Endodermal cell (in vitro differentiated cells): ENCODE measurements at regions not wholly inside any gene's neighbourhood (a gene's known extent, or its start where the extent isn't known, plus 50 kb on each side); places are given as distances from the start of the nearest gene placed in this dataset.

Source experiments
- DNase-seq: peaks from one replicate; pipeline ENCODE4 v3.0.0-alpha.2; 2017
- H3K27ac ChIP-seq: 2 replicates; pipeline ENCODE4 v1.5.1; 2013; ENCODE audit warnings: mild to moderate bottlenecking, low read depth, low read length, moderate library complexity
- H3K27me3 ChIP-seq: 2 replicates; pipeline ENCODE4 v1.6.1; 2013; ENCODE audit warnings: mild to moderate bottlenecking, low read length, moderate library complexity; ENCODE audit not compliant: insufficient read depth, control insufficient read depth, poor library complexity, severe bottlenecking
- H3K36me3 ChIP-seq: 2 replicates; pipeline ENCODE4 v1.7.0; 2013; ENCODE audit warnings: mild to moderate bottlenecking, low read length, moderate library complexity; ENCODE audit not compliant: control insufficient read depth, insufficient read depth
- H3K4me1 ChIP-seq: one replicate; pipeline ENCODE4 v1.7.0; 2013; ENCODE audit warnings: low read length; ENCODE audit not compliant: control insufficient read depth, insufficient read depth
- H3K4me3 ChIP-seq: 2 replicates; pipeline ENCODE4 v1.5.1; 2013; ENCODE audit warnings: mild to moderate bottlenecking, low read length, moderate library complexity
- H3K9ac ChIP-seq: 2 replicates; pipeline ENCODE4 v1.6.1; 2013; ENCODE audit warnings: mild to moderate bottlenecking, low read length, moderate library complexity; ENCODE audit not compliant: poor library complexity, severe bottlenecking; ENCODE audit errors: extremely low read depth
- H3K9me3 ChIP-seq: 2 replicates; pipeline ENCODE4 v1.6.1; 2013; ENCODE audit warnings: mild to moderate bottlenecking, low read length, moderate library complexity; ENCODE audit not compliant: control insufficient read depth
- H3K27ac Mint-ChIP-seq: 2 replicates; pipeline ENCODE4 v1.8.0; 2020; ENCODE audit warnings: mixed read lengths
- H3K27me3 Mint-ChIP-seq: 2 replicates; pipeline ENCODE4 v1.8.0; 2021; ENCODE audit warnings: mild to moderate bottlenecking, mixed read lengths; ENCODE audit not compliant: insufficient read depth
- H3K36me3 Mint-ChIP-seq: 2 replicates; pipeline ENCODE4 v1.8.0; 2020; ENCODE audit warnings: low read depth, mixed read lengths
- H3K4me1 Mint-ChIP-seq: 2 replicates; pipeline ENCODE4 v1.8.0; 2020; ENCODE audit warnings: mixed read lengths
- H3K4me3 Mint-ChIP-seq: 2 replicates; pipeline ENCODE4 v1.8.0; 2020; ENCODE audit warnings: mild to moderate bottlenecking, moderate library complexity, mixed read lengths
- H3K9me3 Mint-ChIP-seq: 2 replicates; pipeline ENCODE4 v1.8.0; 2020; ENCODE audit warnings: mild to moderate bottlenecking, mixed read lengths
- CTCF ChIP-seq: fragments of 200-600 bp; sonication (generic); conservative IDR thresholded peaks from 2 replicates; pipeline ENCODE4 v1.5.0; 2021; ENCODE audit warnings: antibody characterized with exemption, mild to moderate bottlenecking
- WGBS, 2 experiments: methylation state at CpG; one replicate each; pipeline versions ENCODE4 v1.1.5 to v1.1.7; 2013; ENCODE audit warnings: missing lambda C conversion rate in 2 of 2, mixed read lengths in 1 of 2; ENCODE audit not compliant: insufficient coverage in 1 of 2, insufficient read length in 1 of 2; 5-methylcytosine and 5-hydroxymethylcytosine counted together

- H3K27ac ChIP-seq = no peak overlapping the region
- no peaks in the 10 kb centered on the region for H3K4me1 Mint-ChIP-seq
- H3K4me3 ChIP-seq = no peak overlapping the region
- 98% methylated on average over 2 of the region's 2 CpGs; no CpG with 5 or more reads in 1 of the 2 experiments for WGBS, 2 experiments
- no peak for DNase-seq
- no peak overlapping the region for H3K9ac ChIP-seq
- no peaks in the 10 kb centered on the region for H3K9me3 ChIP-seq
- no peaks in the 10 kb centered on the region for H3K36me3 ChIP-seq
- no peaks in the 10 kb centered on the region for H3K4me1 ChIP-seq
- H3K27me3 Mint-ChIP-seq = no peaks in the 10 kb centered on the region
- no peaks in the 10 kb centered on the region for H3K36me3 Mint-ChIP-seq
- H3K27me3 ChIP-seq = no peaks in the 10 kb centered on the region
- H3K9me3 Mint-ChIP-seq = no peaks in the 10 kb centered on the region
- no peak overlapping the region for H3K27ac Mint-ChIP-seq
- no peak overlapping the region for H3K4me3 Mint-ChIP-seq
- TF ChIP-seq CTCF = no peak
Observed at GRCh38 chr1:239655023-239655422, 268.7 kb downstream of the CHRM3 start.

- Histone ChIP-seq H3K9ac (no peak overlapping the region), H3K4me3 (no peak overlapping the region), H3K4me1 (no peaks in the 10 kb centered on the region), H3K27me3 (no peaks in the 10 kb centered on the region), H3K36me3 (no peaks in the 10 kb centered on the region), H3K27ac (no peak overlapping the region), H3K9me3 (no peaks in the 10 kb centered on the region)
- no peaks in the 10 kb centered on the region for H3K36me3 Mint-ChIP-seq
- H3K4me1 Mint-ChIP-seq = no peaks in the 10 kb centered on the region
- H3K4me3 Mint-ChIP-seq = no peak overlapping the region
- TF ChIP-seq CTCF = no peak
- 88 to 97% methylated on average over 1 to 2 of the region's 2 CpGs for WGBS, 2 experiments
- H3K27ac Mint-ChIP-seq = no peak overlapping the region
- H3K27me3 Mint-ChIP-seq = no peaks in the 10 kb centered on the region
- no peaks in the 10 kb centered on the region for H3K9me3 Mint-ChIP-seq
- no peak for DNase-seq
Observed at GRCh38 chr1:239657291-239657690, 270.9 kb downstream of the CHRM3 start.

GRCh38 chr1:239662950-239663349 is 276.6 kb downstream of the CHRM3 start:
- no peaks in the 10 kb centered on the region for H3K9me3 ChIP-seq
- Mint-ChIP-seq H3K27ac (no peak overlapping the region), H3K27me3 (no peaks in the 10 kb centered on the region), H3K9me3 (no peaks in the 10 kb centered on the region), H3K36me3 (no peaks in the 10 kb centered on the region), H3K4me3 (no peak overlapping the region), H3K4me1 (no peaks in the 10 kb centered on the region)
- no peak overlapping the region for H3K4me3 ChIP-seq
- 85% methylated on average over 3 of the region's 3 CpGs; no CpG with 5 or more reads in 1 of the 2 experiments for WGBS, 2 experiments
- H3K27ac ChIP-seq = no peak overlapping the region
- no peaks in the 10 kb centered on the region for H3K4me1 ChIP-seq
- no peak for DNase-seq
- H3K36me3 ChIP-seq = no peaks in the 10 kb centered on the region
- TF ChIP-seq CTCF = no peak
- no peaks in the 10 kb centered on the region for H3K27me3 ChIP-seq
- no peak overlapping the region for H3K9ac ChIP-seq
